Esophagus squamous epithelium (tissue), 5 donors: ENCODE measurements at regions not wholly inside any gene's neighbourhood (a gene's known extent, or its start where the extent isn't known, plus 50 kb on each side); places are given as distances from the start of the nearest gene placed in this dataset.

Source experiments
- DNase-seq: peaks from one replicate; lab custom pipeline; 2025; lab: John Stamatoyannopoulos, UW
- H3K27ac ChIP-seq, 4 donors: fragments of 200-600 bp; sonication (generic); one replicate each; pipeline ENCODE4 v1.5.1; 2016 to 2019; ENCODE audit warnings: mild to moderate bottlenecking in 1 of 4
- H3K27me3 ChIP-seq, 4 donors: fragments of 200-600 bp; sonication (generic); 1 replicate in 3 of 4; 2 replicates in 1 of 4; pipeline versions ENCODE4 v1.5.1 to v1.6.0; 2017 to 2021; ENCODE audit warnings: antibody characterized with exemption in 1 of 4
- H3K36me3 ChIP-seq, 3 donors: fragments of 200-600 bp; sonication (generic); one replicate each; pipeline ENCODE4 v1.5.1; 2016 to 2019
- H3K4me1 ChIP-seq, 3 donors: fragments of 200-600 bp; sonication (generic); one replicate each; pipeline ENCODE4 v1.5.1; 2017 to 2019
- H3K4me3 ChIP-seq, 4 donors: fragments of 200-600 bp; sonication (generic); 1 replicate in 3 of 4; 2 replicates in 1 of 4; pipeline ENCODE4 v1.5.1; 2016 to 2019; ENCODE audit warnings: mild to moderate bottlenecking in 2 of 4, moderate library complexity in 1 of 4
- H3K9me3 ChIP-seq, 3 donors: fragments of 200-600 bp; sonication (generic); one replicate each; pipeline ENCODE4 v1.5.1; 2016 to 2019
- POLR2A ChIP-seq, 4 donors: fragments of 450-650 bp; IDR thresholded peaks; one replicate each; pipeline ENCODE4 v1.6.1; 2017; ENCODE audit warnings: antibody characterized with exemption in 4 of 4, mild to moderate bottlenecking in 4 of 4, moderate library complexity in 3 of 4
- WGBS, 2 donors: methylation state at CpG; one replicate each; pipeline ENCODE4 v1.1.5; 2018; 5-methylcytosine and 5-hydroxymethylcytosine counted together
- intact Hi-C: fragments of 100-400 bp; cut with DNase I; formaldehyde crosslinking; loops from one replicate; pipeline ENCODE4 v1.15.0; 2022
- TF ChIP-seq, protein P1 (sequence below), 6 experiments: fragments of 450-650 bp in 4 of 6; fragments of 200-600 bp in 2 of 6; sonication (generic) in 2 of 6; IDR thresholded peaks; one replicate each; pipeline ENCODE4 v1.5.1; 2016 to 2019; ENCODE audit warnings: antibody characterized with exemption in 6 of 6, mild to moderate bottlenecking in 4 of 6, moderate library complexity in 4 of 6
- donor health status: DM: yes; HTN: yes; CAD: no.

GRCh38 chr16:85390511-85391174 is 222.5 kb upstream of the GSE1 start:
- H3K4me3 ChIP-seq, result no peak overlapping the region
- H3K9me3 ChIP-seq, result no peaks in the 10 kb centered on the region
- TF ChIP-seq, protein P1, sequence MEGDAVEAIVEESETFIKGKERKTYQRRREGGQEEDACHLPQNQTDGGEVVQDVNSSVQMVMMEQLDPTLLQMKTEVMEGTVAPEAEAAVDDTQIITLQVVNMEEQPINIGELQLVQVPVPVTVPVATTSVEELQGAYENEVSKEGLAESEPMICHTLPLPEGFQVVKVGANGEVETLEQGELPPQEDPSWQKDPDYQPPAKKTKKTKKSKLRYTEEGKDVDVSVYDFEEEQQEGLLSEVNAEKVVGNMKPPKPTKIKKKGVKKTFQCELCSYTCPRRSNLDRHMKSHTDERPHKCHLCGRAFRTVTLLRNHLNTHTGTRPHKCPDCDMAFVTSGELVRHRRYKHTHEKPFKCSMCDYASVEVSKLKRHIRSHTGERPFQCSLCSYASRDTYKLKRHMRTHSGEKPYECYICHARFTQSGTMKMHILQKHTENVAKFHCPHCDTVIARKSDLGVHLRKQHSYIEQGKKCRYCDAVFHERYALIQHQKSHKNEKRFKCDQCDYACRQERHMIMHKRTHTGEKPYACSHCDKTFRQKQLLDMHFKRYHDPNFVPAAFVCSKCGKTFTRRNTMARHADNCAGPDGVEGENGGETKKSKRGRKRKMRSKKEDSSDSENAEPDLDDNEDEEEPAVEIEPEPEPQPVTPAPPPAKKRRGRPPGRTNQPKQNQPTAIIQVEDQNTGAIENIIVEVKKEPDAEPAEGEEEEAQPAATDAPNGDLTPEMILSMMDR (IDR thresholded peaks at IDR 0.05), result no peak
- TF ChIP-seq POLR2A (IDR thresholded peaks at IDR 0.05), result no peak
- H3K27me3 ChIP-seq, result peaks cover 0 to 6% (median 0%) of the 10 kb centered on the region in 4 donors
- intact Hi-C loops, result no loop called here
- peaks cover 16 to 61% (median 31%) of the 10 kb centered on the region in 3 donors for H3K4me1 ChIP-seq
- peak overlapping the region; percentile 30 to 75 (median 44) for H3K27ac ChIP-seq
- no peak for DNase-seq
- 20 to 60% methylated on average over 1 to 8 of the region's 24 CpGs for WGBS, 2 donors
- H3K36me3 ChIP-seq, result no peaks in the 10 kb centered on the region

GRCh38 chr16:85391175-85391707 is 221.9 kb upstream of the GSE1 start:
- WGBS, 2 donors, result 74 to 84% methylated on average over 14 of the region's 14 CpGs
- H3K36me3 ChIP-seq, result no peaks in the 10 kb centered on the region
- H3K4me1 ChIP-seq, result peaks cover 17 to 61% (median 34%) of the 10 kb centered on the region in 3 donors
- no peak overlapping the region for H3K4me3 ChIP-seq
- intact Hi-C loops, result no loop called here
- peak overlapping the region in 2 of 4 donors; percentile 50 to 75 for H3K27ac ChIP-seq
- H3K27me3 ChIP-seq, result peaks cover 0 to 6% (median 0%) of the 10 kb centered on the region in 4 donors
- DNase-seq, result no peak
- H3K9me3 ChIP-seq, result no peaks in the 10 kb centered on the region
- TF ChIP-seq POLR2A (IDR thresholded peaks at IDR 0.05), result no peak
- TF ChIP-seq, protein P1 (IDR thresholded peaks at IDR 0.05), result no peak

DNA sequence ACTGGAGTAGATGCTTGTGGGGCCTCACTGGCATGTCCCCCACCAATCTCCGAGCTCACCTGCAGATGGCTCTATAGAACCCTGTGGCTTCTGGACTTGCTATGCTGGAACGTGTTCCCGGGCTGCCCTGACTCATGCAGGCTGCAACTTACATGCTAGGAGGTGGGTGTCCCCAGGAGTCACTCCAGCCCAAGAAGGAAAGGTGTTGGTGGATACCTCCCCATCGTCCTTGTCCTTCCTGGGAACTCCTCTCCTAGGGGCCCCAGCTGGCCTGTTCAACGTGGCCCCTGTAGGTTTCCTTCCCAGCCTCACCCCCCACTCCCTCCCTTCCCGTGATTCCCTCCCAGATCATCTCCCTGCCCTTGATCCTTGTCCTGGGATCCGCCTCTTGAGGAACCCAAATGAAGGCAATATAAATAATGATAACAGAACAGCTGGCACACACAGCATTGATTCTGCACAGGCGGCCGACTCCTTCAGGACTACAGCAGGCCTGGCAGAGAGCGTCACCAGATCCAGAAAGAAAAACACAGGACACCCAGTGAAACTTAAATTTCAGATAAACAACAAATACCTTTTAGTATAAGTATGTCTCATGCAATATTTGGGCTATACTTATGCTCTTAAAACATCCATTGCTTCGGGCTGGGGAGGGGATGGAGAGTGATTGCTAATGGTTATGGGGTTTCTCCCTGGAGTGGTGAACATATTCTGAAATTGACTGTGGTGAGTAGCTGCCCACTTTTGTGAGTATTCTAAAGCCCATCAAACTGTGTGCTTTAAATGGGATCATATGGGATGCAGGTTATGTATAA is 221.1 kb upstream of the GSE1 start:
- 58 to 63% methylated on average over 8 to 9 of the region's 11 CpGs for WGBS, 2 donors
- TF ChIP-seq POLR2A (IDR thresholded peaks at IDR 0.05), result no peak
- TF ChIP-seq, protein P1 (IDR thresholded peaks at IDR 0.05), result no peak
- intact Hi-C loops, result no loop called here
- DNase-seq, result no peak
- Histone ChIP-seq H3K36me3 (no peaks in the 10 kb centered on the region), H3K27me3 (peaks cover 0 to 3% (median 0%) of the 10 kb centered on the region in 4 donors), H3K9me3 (no peaks in the 10 kb centered on the region), H3K27ac (no peak overlapping the region), H3K4me1 (peaks cover 18 to 67% (median 41%) of the 10 kb centered on the region in 3 donors), H3K4me3 (no peak overlapping the region)

DNA sequence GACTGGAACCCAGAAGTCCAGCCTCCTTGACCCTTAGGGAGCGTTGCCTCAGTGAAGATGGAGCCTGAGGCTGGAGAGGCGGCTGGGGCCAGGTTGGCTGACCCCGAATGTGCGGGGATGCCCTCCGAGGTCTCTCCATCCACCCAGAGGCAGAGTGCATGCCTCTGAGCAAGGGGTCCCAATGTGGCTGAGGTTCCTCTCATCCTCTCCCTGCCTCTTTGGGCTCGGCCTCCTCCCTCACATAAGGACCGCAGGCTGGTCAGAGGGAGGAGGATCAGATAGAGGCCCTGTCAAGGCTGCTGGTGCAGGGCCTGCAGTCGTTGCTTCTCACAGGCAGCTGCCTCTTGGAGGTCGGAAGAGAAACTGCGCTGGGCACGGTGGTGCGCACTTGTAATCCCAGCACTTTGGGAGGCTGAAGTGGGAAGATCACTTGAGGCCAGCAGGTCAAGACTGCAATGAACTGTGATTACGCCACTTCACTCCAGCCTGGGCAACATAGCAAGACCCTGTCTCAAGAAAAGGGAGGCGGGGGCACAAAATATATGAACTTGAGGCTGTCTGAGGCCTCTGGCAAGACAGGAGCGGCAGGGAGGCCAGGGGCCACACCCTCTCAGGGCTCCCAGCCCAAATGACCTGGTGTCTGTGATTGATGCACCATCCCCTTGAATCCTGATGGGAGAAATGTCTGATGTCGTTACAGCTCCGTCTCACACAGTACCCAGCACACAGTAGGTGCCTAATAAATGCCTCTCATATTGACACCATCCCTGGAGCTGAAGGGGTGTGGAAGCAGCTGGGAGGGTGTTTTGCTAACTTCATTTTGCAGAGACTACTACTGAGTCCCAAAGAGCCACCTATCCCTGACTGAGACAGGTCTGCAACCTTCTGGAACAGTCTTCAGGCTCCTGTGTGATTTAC is 220.1 kb upstream of the GSE1 start:
- no peak for DNase-seq
- 79 to 87% methylated on average over 9 to 14 of the region's 17 CpGs for WGBS, 2 donors
- Histone ChIP-seq H3K4me1 (peaks cover 21 to 75% (median 44%) of the 10 kb centered on the region in 3 donors), H3K27ac (no peak overlapping the region), H3K36me3 (no peaks in the 10 kb centered on the region), H3K27me3 (no peaks in the 10 kb centered on the region), H3K4me3 (no peak overlapping the region), H3K9me3 (no peaks in the 10 kb centered on the region)
- TF ChIP-seq, protein P1 (IDR thresholded peaks at IDR 0.05), result no peak
- no peak for TF ChIP-seq POLR2A (IDR thresholded peaks at IDR 0.05)
- intact Hi-C loops, result no loop called here
